ENCODE measurements at regions not wholly inside any gene's neighbourhood (a gene's known extent, or its start where the extent isn't known, plus 50 kb on each side); places are given as distances from the start of the nearest gene placed in this dataset.

GRCh38 chr15:95929232-95929846 lies 401.2 kb upstream of the NR2F2 start:
- no peak overlapping the region for H3K27ac ChIP-seq (ENCODE audit: low read length)
- H2AFZ ChIP-seq (ENCODE audit: low read depth, low read length), result no peak overlapping the region
- no peaks in the 10 kb centered on the region for H3K9me3 ChIP-seq (ENCODE audit: insufficient read depth, low read length)
- no peaks in the 10 kb centered on the region for H4K20me1 ChIP-seq (ENCODE audit: insufficient read depth, low read length)
- H3K4me2 ChIP-seq (ENCODE audit: low read length), result no peak overlapping the region
- no peaks in the 10 kb centered on the region for H3K36me3 ChIP-seq (replicated peaks; ENCODE audit: low read depth, low read length)
- no peaks in the 10 kb centered on the region for H3K79me2 ChIP-seq (ENCODE audit: low read length)
- H3K4me3 ChIP-seq (ENCODE audit: low read length), result no peak overlapping the region
- no peaks in the 10 kb centered on the region for H3K27me3 ChIP-seq (ENCODE audit: low read depth, low read length)
- H3K9ac ChIP-seq (ENCODE audit: low read length), result no peak overlapping the region
- no peak for TF ChIP-seq CTCF (IDR thresholded peaks at IDR 0.05; ENCODE audit: low read depth, low read length)
- no peak for TF ChIP-seq EZH2phosphoT487 (IDR thresholded peaks at IDR 0.05; ENCODE audit: low read depth)
- no peaks in the 10 kb centered on the region for H3K4me1 ChIP-seq (ENCODE audit: low read length)

GRCh38 chr15:95930659-95931375 lies 399.7 kb upstream of the NR2F2 start:
- no peak overlapping the region for H2AFZ ChIP-seq (ENCODE audit: low read depth, low read length)
- H3K27me3 ChIP-seq (ENCODE audit: low read depth, low read length), result no peaks in the 10 kb centered on the region
- no peak overlapping the region for H3K27ac ChIP-seq (ENCODE audit: low read length)
- no peak for TF ChIP-seq CTCF (IDR thresholded peaks at IDR 0.05; ENCODE audit: low read depth, low read length)
- no peak for TF ChIP-seq EZH2phosphoT487 (IDR thresholded peaks at IDR 0.05; ENCODE audit: low read depth)
- no peaks in the 10 kb centered on the region for H3K36me3 ChIP-seq (replicated peaks; ENCODE audit: low read depth, low read length)
- H4K20me1 ChIP-seq (ENCODE audit: insufficient read depth, low read length), result no peaks in the 10 kb centered on the region
- H3K4me2 ChIP-seq (ENCODE audit: low read length), result no peak overlapping the region
- no peaks in the 10 kb centered on the region for H3K9me3 ChIP-seq (ENCODE audit: insufficient read depth, low read length)
- H3K9ac ChIP-seq (ENCODE audit: low read length), result no peak overlapping the region
- H3K4me1 ChIP-seq (ENCODE audit: low read length), result no peaks in the 10 kb centered on the region
- H3K79me2 ChIP-seq (ENCODE audit: low read length), result no peaks in the 10 kb centered on the region
- H3K4me3 ChIP-seq (ENCODE audit: low read length), result no peak overlapping the region

- Histone ChIP-seq H3K4me3 (ENCODE audit: low read length) (no peak overlapping the region), H3K9me3 (ENCODE audit: insufficient read depth, low read length) (no peaks in the 10 kb centered on the region), H2AFZ (ENCODE audit: low read depth, low read length) (no peak overlapping the region), H3K27me3 (ENCODE audit: low read depth, low read length) (peaks cover 4% of the 10 kb centered on the region; the same call in 1 of the 2 replicates), H3K4me1 (ENCODE audit: low read length) (no peaks in the 10 kb centered on the region), H4K20me1 (ENCODE audit: insufficient read depth, low read length) (no peaks in the 10 kb centered on the region), H3K4me2 (ENCODE audit: low read length) (no peak overlapping the region), H3K36me3 (replicated peaks; ENCODE audit: low read depth, low read length) (no peaks in the 10 kb centered on the region), H3K27ac (ENCODE audit: low read length) (no peak overlapping the region), H3K79me2 (ENCODE audit: low read length) (no peaks in the 10 kb centered on the region), H3K9ac (ENCODE audit: low read length) (no peak overlapping the region)
- no peak for TF ChIP-seq EZH2phosphoT487 (IDR thresholded peaks at IDR 0.05; ENCODE audit: low read depth)
- no peak for TF ChIP-seq CTCF (IDR thresholded peaks at IDR 0.05; ENCODE audit: low read depth, low read length)
Observed at GRCh38 chr15:95931619-95932018, 398.9 kb upstream of the NR2F2 start.

GRCh38 chr15:95932141-95932540 lies 398.4 kb upstream of the NR2F2 start:
- Histone ChIP-seq H3K27ac (ENCODE audit: low read length) (no peak overlapping the region), H3K4me2 (ENCODE audit: low read length) (no peak overlapping the region)

More at GRCh38 chr15:95932141-95932540, 398.4 kb upstream of the NR2F2 start:
- H3K9ac ChIP-seq (ENCODE audit: low read length), result no peak overlapping the region
- H3K36me3 ChIP-seq (replicated peaks; ENCODE audit: low read depth, low read length), result no peaks in the 10 kb centered on the region
- TF ChIP-seq CTCF (IDR thresholded peaks at IDR 0.05; ENCODE audit: low read depth, low read length), result no peak
- H2AFZ ChIP-seq (ENCODE audit: low read depth, low read length), result no peak overlapping the region
- H3K27me3 ChIP-seq (ENCODE audit: low read depth, low read length), result peaks cover 4% of the 10 kb centered on the region; the same call in 1 of the 2 replicates
- H3K4me3 ChIP-seq (ENCODE audit: low read length), result no peak overlapping the region
- no peaks in the 10 kb centered on the region for H3K4me1 ChIP-seq (ENCODE audit: low read length)
- H4K20me1 ChIP-seq (ENCODE audit: insufficient read depth, low read length), result no peaks in the 10 kb centered on the region
- H3K79me2 ChIP-seq (ENCODE audit: low read length), result no peaks in the 10 kb centered on the region
- H3K9me3 ChIP-seq (ENCODE audit: insufficient read depth, low read length), result no peaks in the 10 kb centered on the region

Measured in OCI-LY3 (cell line).